HG03175 (cell line): ENCODE measurements at regions not wholly inside any gene's neighbourhood (a gene's known extent, or its start where the extent isn't known, plus 50 kb on each side); places are given as distances from the start of the nearest gene placed in this dataset.

Source experiments
- ATAC-seq: cut with Tn5 transposase; IDR thresholded peaks from one replicate; pipeline ENCODE4 v1.9.1; 2021; ENCODE audit warnings: mild to moderate bottlenecking, moderate library complexity; ENCODE audit not compliant: unreplicated experiment

- no peak for ATAC-seq
Measured at GRCh38 chr12:75844049-75844770, 187.4 kb downstream of the PHLDA1 start.

DNA sequence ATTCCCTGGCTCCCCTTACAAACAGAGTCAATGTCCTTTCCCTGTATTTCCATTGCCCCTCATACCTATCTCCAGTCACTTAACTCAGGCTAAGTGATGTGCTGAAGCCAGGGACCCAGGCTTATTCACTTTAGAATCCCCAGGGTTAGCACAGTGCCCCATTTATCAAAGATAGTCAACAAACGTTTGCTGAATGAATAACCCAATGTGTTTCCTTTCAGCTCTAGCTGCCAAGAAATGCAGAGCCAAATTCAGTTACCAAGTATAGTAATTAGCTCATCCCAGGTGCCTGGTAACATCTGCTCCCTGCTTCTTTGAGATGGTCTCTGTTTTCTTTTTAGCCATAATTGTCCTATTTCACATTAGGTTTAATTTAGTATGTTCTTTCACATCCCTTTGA lies 189.5 kb downstream of the PHLDA1 start:
- ATAC-seq, result no peak

- no peak for ATAC-seq
Measured at GRCh38 chr12:75840994-75841355, 190.6 kb downstream of the PHLDA1 start.

- ATAC-seq, result no peak
Measured at GRCh38 chr12:75838309-75838708, 193.3 kb downstream of the PHLDA1 start.

DNA sequence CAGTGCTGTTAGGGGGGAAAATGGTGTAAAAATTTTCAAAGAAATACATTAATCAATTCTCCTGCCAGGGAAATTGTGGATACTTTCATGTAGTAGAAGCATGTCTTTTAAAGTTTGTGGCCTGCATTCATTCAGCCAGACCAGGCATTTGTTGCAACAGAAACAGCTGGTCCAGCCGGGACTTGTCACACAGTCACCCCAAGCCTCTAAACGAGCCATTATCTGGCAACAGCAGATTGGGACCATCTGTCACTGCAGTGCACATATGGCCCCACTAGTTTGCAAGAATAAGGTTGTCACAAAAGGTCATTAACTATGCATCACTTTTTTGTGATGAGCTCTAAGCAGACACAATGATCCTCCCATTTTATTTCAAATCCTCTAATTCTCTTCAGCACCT lies 193.9 kb downstream of the PHLDA1 start:
- no peak for ATAC-seq

GRCh38 chr12:75836533-75836932 lies 195.0 kb downstream of the PHLDA1 start:
- no peak for ATAC-seq

GRCh38 chr12:75834591-75834990 lies 197.0 kb downstream of the PHLDA1 start:
- ATAC-seq, result no peak

DNA sequence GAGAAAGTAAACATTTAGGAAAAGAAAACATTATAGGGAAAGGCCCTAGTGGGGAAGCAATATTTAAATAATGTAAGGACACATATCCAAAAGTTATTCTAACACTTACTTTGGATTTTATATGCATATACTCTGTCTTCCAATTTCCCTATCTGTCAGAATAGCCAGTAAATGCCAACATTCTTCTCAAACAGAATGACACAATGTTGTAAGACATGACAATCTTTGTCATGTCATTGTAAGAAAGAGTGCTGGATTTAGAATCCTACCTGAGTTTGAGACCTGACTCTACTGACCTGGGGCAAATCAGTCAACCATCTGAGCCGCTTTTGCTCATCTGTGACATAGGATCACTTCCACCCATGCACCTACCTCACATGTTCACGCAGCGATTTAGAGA lies 198.3 kb downstream of the PHLDA1 start:
- no peak for ATAC-seq

GRCh38 chr12:75831402-75831801 lies 200.2 kb downstream of the PHLDA1 start:
- no peak for ATAC-seq

- ATAC-seq, result no peak
Measured at GRCh38 chr12:75827061-75827460, 204.5 kb downstream of the PHLDA1 start.

- ATAC-seq, result no peak
Measured at GRCh38 chr12:75825686-75826085, 205.9 kb downstream of the PHLDA1 start.

DNA sequence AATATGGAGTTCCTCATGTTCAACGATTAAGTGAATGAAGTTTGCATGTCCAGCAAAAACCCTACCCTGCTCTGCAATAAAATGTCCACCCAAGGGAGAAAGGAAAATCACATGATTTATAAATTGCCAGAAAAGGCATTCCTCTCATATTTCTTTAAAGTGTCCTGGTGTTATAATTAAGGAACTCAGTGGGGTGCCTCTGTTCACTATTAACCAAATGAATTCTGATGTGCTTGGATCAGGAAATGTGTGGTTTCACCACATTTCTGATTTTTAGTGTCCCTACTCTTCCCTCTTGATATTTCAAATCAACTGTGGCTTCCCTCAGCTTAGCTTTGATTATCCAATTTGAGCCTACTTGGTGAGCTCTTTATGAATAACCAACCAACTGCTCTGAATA lies 208.1 kb downstream of the PHLDA1 start:
- ATAC-seq, result no peak

DNA sequence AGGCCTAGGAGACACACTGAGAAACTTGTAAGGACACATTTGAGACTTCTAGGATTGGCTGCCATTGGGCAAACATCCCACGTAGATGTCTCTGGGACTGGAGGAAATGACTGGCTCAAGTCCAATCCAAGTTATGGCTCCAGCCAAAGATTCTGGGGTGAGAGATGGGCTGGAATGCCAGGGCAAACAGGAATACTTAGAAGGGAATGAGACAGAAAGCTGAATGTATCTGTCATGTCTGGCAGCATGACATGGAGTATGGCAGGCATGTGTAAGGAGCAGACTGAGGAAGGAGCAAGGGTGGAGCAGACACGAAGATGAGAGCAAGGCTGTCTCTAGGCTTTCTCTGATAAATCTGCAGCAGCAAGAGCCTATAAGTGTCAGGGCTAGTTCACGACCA lies 209.2 kb downstream of the PHLDA1 start:
- ATAC-seq, result no peak

DNA sequence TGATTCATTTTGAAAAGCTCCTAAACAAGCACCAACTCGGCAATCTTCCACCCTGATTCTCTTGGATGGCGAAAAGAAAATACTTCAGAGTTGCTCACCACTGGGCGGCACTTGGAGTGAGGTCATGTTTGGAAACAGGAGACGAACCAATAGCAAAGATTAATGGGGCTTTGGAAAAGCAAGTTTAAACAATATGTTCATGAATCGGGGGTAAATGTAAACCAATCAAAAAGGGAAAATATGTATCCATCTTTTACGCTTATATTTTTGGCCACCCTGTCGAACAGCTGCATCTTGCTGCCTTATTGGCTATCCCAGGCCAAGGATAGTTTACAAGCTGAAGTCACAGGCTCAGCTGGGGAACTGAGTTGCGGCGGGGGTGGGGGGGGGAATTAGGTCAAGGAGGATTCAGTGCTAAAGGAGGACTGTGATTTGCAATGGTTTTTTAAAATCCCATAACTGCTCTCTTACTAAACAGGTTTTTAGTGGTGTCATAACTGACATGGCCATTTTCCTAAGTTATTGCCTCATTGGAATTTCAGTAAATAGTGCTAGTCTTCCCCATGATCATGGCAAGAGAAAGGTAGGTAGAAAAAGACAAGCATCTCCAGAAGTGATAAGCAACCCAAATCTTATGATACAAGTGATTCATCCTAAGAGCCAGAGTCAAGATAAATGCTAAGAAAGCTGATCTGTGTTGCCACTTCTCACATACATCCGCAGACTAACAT lies 210.6 kb downstream of the PHLDA1 start:
- no peak for ATAC-seq

DNA sequence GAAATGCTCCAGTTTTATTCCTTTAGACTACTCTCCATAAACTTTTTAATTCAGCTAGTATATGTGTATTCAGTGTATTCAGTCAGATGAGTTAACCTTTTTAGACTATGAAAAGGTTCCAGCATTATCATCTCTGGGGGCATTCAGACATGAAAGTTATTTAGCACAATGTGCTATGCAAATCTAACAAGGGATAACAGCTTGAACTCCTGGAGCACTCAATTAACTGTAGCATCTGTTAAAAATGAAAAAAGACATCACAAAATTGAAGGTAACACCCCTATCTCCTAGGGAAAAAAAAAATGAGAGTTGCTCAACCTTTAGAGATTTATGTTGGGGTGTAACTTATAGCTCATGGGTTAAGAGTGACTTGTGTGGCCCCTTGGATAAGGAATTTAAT lies 211.5 kb downstream of the PHLDA1 start:
- no peak for ATAC-seq

DNA sequence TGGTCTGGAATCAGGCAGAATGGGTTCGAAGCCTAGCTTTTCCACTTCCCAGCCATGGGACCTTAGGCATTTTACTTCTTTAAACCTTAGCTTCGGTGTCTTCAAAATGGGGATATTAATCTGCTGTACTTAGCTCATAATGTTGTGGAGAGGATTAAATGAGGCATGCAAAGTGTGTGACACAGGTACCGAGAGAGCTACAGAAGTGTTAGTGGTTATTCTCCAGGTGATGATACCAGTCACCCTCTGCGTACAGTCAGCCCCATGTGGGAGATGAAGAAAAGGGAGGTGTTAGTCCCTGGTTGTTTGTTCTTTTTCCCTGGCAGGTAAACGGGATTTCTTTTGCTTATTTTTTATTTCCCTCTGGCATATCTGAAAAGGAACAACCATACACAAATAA lies 212.1 kb downstream of the PHLDA1 start:
- no peak for ATAC-seq

DNA sequence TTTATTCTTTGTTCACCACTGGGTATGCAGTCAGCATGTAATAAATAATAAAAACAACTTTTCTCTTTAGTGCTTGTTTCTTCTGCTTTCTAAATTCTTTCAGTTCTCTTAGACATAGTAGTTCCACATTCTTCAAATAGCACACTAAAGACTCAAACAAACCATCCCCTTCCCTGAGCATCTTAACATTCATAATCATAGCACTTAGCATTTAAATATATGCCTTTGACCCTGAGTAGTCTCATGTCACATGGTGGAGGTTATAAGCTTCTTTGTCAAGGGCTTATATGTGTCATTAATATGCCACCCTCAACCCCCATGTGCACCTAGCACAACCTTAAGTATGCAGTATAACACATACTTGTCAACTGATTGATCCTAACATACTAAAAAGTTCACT lies 212.7 kb downstream of the PHLDA1 start:
- no peak for ATAC-seq

DNA sequence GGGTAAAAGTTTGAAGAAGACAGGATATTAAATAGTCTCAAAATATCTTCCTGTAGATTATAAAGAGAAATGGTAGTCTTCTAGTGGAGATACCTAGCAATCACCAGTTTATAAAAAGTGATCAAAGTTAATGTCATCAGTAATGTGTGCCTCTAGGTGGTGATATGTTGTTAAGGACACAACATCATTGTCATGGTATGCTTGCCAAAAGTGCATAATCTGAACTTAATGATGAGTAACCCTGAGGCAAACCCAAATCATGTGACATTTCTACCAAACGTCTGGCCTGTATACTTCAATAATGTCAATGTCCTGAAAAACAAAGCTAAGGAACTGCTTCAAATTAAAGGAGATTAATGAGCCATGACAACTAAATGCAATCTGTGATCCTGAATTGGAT lies 214.7 kb downstream of the PHLDA1 start:
- no peak for ATAC-seq

- ATAC-seq, result no peak
Measured at GRCh38 chr12:75815756-75816155, 215.8 kb downstream of the PHLDA1 start.

DNA sequence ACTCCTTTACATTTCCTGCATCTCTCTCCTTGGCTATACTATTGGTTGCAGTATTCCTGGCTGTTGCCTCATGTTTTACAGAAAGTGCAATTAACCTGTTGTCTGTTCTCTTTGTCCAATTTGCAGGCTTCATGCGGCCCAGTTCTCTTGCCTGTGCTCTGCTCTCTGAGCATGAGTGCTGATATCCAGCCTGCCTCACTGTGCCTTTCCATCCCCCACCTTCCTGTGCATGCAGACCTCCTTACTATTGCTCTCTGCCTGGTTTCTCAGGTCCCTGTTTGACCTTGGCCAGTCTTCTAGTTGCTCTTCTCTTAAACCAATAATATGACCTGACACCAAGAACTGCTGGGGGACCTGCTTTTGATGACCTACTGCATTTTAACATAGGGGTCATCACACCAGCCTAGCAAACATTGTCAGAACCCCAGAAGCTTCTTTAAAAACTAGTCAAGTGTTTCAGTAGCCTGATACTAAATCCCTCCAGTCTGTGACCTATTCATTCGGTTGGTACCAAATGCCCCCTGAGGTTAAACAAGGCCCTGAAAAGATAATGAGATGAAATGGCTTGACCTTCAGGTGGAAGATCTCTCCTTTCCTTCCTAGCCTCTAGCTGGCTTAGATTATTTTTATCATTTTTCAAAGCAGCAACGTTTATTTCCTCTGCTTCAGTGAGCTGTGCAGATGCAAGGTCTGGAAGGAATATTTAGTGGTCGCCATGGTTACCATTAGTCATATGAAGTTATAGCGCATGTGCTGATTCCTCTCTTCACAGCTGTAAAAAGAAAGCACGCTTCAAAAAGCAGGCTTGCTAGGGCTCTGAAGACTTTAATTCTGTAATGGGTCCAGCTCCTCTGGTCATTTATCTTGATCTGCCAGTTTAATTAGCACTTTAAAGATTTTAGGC lies 216.5 kb downstream of the PHLDA1 start:
- peak; percentile 59 for ATAC-seq

DNA sequence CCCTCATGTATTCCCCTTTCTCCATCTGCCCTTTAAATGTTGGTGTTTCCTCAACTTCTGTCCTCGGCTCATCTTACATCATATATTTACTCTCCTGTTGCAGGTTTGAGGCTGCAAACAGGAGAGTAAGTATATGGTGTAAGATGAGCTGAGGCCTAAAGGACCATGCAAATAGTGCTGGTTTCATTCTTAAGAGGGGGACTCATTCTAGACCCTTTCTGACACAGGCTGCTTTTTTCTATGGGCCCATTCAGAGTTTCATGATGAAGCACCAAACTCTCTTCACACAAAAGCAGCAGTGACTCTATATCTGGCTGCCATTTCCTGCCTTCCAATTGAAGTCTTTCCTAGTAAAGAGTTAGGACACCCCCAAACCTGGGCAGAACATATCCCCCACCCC lies 218.5 kb downstream of the PHLDA1 start:
- ATAC-seq, result no peak
